Astrocyte of the hippocampus (primary cell): ENCODE measurements at regions not wholly inside any gene's neighbourhood (a gene's known extent, or its start where the extent isn't known, plus 50 kb on each side); places are given as distances from the start of the nearest gene placed in this dataset.

Experiments used
- DNase-seq: peaks from one replicate; pipeline ENCODE4 v3.0.0; 2011; ENCODE audit warnings: low read depth, low spot score

DNA sequence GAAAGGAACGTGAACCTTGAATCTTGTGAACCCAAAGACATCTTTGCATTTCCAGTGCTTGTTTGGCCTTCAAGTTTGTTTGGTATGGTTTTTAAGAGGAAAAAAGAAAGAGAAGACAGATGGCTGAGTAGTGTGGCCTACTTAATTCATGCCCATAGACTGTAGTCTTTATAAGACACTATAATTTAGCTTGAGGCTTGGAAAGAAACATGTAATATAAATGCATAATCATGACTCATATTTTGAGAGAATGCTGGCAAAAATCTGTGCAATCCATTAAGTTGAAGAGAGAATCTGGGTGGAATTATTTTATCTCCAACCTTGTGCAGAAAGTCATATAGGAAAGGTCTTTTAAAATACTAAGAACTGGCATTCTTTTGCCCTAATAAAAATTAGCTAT is 179.3 kb downstream of the SIPA1L2 start:
- DNase-seq, result no peak

DNA sequence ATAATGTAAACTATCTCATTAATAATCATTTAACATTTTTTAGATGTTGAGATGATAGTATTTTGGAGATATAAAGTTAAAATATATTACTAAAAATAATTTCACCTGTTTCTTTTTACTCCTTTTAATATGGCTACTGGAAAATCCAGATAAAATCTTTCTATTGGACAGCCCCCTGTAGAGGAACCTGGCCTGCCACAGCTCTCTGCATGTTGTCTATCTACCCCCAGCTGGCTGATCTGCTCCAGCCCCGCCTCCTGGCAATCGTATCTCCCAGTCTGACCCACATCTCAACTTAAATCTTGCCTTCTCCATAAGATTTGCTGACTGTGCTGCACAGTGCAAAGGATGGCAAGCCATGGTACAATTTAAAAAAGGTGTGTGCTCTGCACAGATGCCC is 182.8 kb downstream of the SIPA1L2 start:
- DNase-seq, result no peak

DNA sequence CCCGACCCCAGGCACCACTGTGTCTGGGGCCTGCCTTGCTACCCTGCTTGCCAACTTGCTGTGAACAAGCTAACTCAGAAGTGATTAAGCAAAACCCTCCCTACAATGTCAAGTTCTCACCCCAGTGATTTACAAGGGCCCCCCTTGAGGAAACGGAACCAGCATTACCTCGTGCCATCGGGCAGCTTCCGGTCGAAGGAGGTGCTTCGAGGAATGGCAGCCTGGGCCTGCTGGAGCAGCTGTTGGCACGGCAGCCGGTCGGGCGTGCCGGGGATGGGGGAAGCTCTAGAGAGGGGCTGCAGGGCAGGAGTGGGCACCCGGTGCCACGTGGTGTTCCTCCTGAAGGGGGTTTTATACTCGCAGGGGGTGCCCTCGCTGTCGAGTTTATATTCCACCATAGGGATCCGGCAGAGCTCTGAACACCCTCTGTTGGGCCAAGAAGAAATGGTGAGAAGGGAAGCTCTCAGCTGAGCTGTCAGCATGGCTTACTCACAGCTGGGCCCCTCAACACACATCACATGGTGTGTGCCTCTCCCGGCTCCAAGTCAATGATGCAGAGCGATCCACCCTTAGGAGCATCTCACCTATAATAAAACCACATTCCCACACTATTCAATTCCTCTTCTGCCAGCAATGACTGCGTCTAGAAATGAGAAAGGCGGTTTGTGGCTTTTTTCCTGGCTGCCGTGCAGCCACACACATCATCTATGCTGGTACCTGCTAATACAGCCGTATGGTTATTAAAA is 184.4 kb downstream of the SIPA1L2 start:
- peak; percentile 25 for DNase-seq

DNA sequence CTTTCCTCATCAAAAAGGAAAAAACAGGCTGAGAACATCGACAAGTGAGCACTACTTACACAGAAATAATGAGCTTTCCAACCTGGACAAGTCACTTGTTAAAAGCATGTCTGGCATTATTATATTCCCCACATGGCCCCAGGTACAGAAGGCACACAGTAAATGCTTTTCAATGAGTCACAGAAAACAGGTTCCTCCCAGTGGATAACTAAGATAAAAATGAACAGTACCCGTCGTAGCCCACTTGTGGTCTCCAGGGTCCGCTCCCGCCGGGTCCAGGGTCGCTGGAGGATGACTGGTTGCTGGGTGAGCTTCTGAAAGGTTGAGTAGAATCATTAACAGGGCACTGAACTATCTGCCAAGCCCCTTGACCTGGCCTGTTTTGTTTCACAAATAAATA is 186.6 kb downstream of the SIPA1L2 start:
- no peak for DNase-seq

DNA sequence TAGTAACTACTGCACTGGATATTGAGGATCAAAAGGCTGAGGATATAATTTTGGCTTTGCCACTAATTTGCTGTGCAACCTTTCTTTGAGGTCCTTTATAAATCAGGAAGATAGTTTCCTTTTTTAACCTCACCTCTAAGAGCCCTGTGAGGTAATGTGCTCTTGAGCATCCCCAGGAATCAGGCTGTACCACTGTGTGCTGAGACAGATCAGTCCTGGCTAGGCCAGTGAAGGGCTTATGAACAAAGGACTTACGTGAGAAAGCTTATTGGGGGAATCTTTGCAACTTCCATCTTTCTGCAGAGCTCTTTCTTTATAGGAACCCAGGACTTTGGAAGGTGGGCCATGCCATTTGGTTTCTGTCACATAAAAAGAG is 188.9 kb downstream of the SIPA1L2 start:
- no peak for DNase-seq

DNA sequence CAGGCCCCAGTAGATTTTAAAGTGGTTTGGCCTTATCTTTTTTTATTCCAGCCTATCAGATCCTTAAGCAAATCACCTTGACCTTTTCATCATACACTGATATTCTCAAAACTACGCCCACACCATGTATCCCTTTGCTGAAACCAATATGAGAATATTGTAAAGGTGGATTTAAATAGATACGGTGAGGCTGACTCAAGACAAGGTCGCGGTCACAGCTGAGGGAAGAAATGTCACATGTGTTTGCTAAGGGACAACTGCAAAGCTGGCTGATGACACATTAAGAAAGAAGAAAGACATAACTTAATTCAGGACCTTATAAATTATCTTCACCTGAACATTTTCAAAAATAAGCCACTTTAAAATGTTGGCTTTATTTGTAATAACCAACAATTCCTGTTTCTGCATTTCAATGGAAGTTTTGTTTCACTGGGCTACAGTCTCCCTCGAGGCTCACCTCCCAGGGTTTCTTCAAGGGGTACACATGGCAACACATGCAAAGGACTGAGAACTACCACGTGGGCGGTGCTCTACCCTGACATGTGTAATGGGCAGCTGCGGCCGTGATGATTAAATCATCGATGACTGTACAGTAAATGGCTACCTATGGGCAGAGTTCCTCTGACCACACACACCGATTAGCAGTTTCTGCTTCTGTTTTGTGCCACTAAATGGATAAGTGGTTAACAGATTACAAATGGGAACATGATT is 189.5 kb downstream of the SIPA1L2 start:
- DNase-seq, result peak; percentile 33

DNA sequence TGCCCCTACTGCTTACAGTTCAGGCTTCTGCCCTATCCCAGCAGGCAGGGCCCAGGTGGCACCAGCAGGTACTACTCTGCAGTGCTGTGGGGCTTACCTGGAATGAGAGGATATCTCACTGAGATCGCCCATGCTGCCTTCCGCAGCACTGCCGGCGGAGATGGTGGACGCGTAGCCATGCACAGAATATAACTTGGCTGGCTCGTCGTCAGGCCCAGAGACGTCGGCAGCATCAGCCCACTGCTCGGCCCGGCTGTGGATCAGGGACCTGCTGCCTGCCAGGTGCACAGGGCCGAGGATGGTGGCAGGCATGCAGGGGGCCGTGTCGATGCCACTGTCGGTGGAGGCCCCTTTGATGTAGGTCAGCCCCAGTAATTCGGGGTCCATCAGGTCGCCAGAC is 190.9 kb downstream of the SIPA1L2 start:
- no peak for DNase-seq

DNA sequence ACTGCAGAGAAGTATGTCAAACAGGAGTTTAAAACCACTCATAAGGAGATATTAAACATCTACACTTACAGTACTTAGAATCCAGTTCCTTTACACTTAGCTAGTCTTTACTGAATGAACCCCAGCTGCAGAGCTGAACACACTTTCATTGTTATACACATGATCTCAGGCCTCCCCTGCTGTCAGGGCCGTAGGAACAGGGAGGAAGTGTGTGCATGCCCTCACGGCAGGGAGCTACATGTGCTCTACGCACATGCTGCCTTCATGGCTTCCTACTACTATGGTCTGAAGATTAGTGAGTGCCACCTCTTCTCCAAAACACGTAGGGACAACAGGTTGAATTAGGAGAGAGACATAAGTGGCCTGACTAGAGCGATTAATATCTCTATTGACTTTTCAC is 191.5 kb downstream of the SIPA1L2 start:
- DNase-seq, result no peak

DNA sequence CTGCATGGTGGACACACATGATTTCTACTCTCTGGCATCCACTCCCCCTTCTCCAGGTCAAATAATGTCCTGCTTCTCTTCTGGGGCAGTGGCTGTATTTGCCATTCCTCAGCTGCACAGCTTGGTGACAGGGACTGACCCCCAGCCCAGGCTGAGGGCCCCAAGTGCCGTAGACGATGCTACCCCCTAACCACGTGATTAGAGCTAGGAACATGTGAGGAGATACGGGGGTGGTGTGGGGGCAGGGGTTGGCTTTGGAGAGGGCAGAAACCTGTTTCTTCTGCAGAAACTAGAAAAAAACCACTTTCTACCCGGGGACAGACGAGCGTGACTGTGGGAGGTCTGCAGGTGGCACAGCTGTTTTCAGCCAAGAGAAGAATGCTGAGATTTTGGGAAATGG is 192.4 kb downstream of the SIPA1L2 start:
- DNase-seq, result no peak

DNA sequence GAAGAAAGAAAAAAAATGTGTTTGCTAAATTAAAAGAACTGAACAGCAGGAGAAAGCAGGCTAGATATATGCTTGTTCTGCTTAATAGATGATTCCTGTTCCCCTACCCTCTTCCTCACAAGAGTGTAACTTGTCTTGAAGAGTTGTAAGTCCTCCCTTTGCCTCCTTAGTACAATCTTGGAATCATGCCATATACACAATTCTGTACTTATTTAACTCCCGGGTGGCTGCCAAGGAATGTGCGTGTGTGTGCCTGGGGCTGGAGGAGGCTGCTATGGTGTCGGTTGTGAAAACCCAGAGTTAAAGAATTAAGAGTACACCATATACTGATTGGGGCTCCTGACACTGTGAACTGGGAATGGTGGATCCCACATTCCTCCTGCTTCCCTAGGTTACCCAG is 194.2 kb downstream of the SIPA1L2 start:
- DNase-seq, result peak; percentile 74

DNA sequence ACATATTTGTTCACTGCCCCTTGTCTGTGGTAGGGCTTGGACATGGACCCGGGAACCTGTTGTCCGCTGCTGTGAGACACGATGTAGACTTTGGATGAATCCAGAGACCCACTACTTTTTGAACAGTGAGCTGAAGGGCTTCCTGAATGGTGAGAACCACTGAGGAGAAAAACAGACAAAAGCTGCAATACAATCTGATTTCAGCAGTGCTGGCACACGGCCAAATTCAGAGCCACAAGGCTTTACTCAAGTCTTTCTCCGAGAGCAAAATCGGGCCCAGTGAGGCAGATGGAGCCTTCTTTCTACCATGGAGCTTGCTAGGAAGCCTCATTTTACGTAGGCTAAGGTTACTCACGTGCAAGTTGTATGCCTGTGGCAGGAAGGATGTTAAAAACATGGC is 197.6 kb downstream of the SIPA1L2 start:
- peak; percentile 79 for DNase-seq

DNA sequence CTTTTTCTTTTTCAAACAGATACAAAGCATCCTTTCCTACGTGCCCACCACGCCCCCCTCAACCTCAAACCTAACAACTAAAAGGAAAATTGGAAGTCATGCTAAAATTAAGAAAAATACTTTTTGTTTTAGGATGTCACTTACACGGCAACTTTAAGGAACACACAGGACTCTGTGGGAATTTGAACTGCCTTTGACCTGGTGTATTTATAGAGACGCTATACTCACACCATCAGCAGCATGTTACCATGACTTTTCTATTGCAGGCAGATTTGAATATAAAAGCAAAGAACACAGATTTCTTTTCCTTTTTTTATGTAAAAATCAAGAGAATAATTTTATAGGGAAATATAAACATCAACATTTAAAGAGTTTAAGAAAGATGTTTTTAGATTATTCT is 198.2 kb downstream of the SIPA1L2 start:
- DNase-seq, result no peak

DNA sequence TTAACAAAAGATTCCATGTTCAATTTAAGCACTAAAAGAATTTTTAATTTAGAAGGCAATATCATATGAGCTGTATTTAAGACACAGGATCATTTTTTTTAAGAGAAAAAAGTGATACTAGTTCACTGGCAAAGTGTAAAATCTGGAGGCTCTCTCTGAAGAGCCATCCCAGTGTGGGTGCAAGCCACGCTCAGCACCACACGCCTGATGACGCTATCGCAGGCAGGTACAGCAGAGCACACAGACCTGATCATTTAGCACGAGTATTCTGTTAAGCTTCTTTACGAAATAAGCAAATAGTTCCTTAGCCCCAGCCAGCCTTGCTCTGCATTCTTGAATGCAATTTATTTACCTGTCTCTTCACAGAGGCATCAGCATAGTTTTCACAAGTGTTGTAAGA is 198.6 kb downstream of the SIPA1L2 start:
- DNase-seq, result no peak

DNA sequence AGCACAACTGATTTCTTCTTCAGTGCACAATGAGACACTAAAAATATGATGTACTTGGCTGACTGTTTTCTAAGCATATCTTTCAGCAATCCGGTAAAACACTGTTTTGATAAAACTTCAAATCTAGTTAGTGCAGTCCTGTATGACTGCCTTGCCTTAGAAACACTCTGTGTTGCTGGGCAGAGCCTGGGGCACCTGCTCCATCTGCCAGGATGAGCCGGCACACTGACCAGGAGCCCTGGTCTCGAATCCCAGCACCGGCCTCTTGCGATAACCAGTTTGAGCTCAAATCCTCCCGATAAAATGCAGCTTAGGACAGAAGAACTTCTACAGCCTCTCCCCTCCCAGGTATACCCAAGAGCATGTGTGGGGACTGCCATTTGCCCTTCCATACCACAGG is 199.5 kb downstream of the SIPA1L2 start:
- DNase-seq, result no peak

DNA sequence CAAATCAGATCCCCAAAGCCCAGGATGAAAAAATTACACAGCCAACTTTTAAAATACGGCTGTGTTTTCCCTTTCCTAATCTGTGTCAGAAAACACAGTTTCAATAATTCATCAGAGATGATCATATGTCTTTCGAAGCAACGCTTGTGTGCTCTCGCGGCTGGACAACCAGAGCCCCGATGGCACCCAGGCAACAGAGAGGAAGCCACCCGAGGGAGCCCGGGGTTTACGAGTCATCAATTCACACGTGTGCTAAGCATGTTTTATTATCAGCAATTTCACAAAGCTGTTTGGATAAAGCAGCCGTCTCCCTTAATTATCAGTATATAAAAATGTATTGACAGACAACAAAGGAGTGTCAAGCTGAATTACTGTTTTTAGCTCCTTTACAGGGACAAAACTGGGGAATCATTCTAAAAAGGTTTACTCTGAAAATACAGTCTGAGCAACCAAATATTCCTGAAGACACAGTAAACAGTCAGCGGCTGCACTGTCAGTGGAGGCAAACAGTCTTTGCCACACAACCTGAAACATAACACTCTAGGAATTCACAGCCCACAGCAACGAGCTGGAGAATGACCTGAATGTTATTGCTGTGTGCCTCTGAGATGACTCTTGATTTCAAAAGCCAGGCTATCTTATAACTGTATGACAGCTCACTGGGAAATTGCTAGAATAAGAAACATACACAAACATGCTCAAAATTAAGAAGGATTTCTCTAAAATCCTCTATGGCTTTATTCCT is 201.0 kb downstream of the SIPA1L2 start:
- peak; percentile 73 for DNase-seq

DNA sequence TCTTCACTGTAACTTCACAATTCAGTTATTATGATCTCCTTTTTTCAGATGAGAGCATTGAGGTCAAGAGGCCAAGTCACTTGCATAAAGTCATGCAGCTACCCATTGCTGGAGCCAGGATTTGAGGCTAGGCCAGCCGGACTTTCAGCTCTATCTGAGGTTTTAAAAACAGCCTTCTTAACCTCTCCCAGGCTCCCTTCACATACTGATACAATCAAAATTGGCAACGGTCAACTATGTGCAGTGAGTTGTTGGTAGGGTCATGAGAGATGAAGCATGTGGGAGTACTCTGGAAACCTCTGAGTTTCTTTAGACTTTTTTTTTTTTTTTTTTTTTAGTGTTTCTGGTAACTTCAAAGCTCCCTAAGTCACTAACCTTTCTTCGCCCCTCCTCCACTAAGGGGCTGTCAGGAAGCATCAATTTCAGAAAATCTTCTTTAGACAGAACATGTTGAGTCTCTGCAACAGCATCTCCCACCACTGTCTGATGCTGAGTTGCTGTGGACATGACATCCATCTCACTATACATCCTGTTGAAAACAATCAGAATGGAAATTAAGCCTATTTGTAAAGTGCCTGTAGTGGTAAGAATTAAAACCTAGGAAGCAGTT is 201.8 kb downstream of the SIPA1L2 start:
- DNase-seq, result no peak

DNA sequence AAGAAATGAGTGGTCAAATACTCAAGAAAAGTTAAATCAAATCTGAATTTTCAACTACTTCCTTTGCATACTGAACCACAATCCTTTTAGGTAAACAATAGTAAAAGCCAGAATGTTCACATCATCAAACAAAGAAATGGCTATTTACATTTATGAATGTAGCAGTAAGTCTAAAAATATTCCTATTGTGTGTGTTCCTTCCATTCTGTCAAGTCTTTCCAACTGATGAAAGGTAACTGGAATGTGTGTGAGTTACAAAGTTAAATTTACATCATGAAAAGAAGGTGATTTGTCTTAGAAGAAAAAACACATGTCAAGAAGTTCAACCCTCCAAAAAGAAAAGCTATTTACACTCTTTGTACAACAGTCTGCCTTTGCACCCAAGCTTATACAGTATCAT is 203.1 kb downstream of the SIPA1L2 start:
- peak; percentile 53 for DNase-seq

DNA sequence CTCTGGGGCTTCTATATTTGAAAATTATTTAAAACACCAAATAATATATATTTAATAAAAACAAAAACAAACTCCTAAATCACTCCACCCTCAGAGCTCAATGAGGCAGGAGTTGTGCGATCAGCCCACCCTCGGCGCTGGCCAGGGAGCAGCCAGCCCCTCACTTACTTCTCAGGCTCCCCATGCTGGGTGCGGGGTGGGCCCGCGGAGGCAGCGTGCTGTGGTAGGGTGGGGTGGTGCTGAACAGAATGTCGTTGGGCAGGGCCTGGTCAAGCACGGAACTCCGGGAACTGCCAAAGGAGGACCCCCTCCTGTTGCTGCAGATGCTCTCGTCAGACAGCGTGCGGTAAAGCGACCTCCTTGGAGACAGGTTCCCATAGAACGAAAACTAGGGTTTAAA is 204.5 kb downstream of the SIPA1L2 start:
- DNase-seq, result no peak

DNA sequence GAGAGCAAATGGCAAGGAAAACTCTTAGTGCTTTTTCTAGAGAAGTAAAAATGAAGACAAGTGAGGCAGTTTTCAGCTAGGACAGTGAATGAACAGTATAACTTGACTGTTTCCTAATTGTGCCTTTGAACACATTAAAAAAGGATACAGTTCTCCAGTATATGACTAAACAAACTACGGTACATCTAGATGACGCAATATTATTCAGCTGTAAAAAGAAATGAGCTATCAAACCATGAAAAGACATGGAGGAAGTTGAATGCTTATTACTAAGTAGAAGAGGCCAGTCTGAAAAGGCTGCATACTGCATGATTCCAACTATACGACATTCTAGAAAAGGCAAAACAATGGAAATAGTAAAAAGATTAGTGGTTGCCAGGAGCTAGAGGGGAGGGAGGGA is 206.3 kb downstream of the SIPA1L2 start:
- no peak for DNase-seq

DNA sequence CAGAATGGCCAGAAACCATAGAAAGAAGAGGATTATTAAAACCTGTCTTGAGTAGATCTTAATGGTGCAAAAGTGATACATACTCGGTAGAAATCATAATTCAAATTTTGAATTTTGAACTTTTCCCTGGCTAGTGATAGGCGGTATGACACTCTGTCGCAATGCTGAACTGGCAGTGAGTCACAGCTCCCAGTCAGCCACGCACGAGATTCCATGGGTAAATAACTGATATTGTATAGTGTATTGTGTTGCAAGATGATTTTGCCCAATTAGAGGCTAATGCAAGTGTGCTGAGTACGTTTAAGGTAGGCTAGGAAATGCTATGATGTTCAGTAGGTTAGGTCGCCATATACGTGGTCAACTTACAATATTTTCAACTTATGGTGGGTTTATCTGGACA is 207.0 kb downstream of the SIPA1L2 start:
- no peak for DNase-seq

DNA sequence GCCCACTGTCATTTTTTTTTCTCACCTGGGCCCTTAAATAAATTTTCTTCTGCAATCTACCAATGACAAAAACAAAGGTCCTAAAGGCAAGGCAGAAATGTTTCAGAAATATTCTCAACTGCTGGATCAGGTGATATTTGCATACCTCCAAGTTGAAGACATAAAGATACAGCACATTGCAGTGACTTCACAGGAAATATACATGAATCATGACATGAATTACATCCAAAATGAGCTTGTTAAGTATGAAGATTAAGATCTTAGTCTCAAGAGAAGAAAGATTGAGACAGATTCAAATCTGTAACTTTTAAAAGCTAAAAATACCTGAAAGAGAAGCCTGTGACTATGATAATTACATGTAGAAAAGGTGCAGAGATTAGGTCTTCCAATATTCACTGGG is 207.8 kb downstream of the SIPA1L2 start:
- DNase-seq, result no peak

DNA sequence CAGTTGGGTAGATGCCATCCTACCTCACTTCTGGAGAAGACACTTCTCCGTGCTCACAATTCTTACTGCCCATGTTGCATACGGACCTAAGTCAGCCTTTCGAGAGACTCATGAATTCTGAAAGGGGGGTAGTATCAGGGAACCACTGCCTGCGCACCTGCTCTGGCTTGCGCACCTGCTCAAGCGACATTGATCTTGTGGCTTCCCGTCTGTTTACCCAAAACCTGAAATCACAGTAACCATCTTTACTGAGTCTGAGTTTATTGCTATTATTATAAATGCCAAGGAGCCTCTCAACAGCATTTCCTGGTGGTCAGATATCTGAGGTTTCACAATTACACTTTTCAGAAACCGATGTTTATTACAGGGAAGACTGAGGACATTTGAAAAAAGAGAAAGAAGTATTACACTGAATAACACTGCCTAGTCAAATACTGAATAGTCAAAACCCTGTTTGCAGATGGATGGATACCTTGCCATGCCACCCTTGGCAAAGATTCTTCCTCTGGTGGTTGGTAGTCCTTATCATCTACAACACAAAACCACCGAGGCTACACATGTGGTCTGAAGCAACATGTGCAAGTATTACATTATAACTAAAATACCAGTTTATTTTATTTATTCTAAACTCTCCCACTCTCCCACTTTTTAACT is 208.7 kb downstream of the SIPA1L2 start:
- DNase-seq, result no peak
